Thymus (tissue), 11 donors: ENCODE measurements at regions not wholly inside any gene's neighbourhood (a gene's known extent, or its start where the extent isn't known, plus 50 kb on each side); places are given as distances from the start of the nearest gene placed in this dataset.

ENCODE experiments used
- DNase-seq, 9 donors: peaks; one replicate each; pipeline ENCODE4 v3.0.0-alpha.2; 2013; ENCODE audit warnings: low spot score in 9 of 9, low read depth in 6 of 9, missing footprints in 1 of 9
- H3K27ac ChIP-seq, 2 donors: one replicate each; pipeline ENCODE4 v1.5.1; 2013; ENCODE audit warnings: control low read depth in 1 of 2, low read depth in 1 of 2, low read length in 1 of 2, mild to moderate bottlenecking in 1 of 2, moderate library complexity in 1 of 2
- H3K27me3 ChIP-seq, 2 donors: one replicate each; pipeline ENCODE4 v1.5.1; 2013; ENCODE audit warnings: low read length in 1 of 2; ENCODE audit not compliant: control insufficient read depth in 2 of 2, insufficient read depth in 1 of 2
- H3K36me3 ChIP-seq, 2 donors: one replicate each; pipeline ENCODE4 v1.5.1; 2013; ENCODE audit warnings: low read length in 1 of 2, mild to moderate bottlenecking in 1 of 2, moderate library complexity in 1 of 2; ENCODE audit not compliant: control insufficient read depth in 2 of 2, insufficient read depth in 2 of 2
- H3K4me1 ChIP-seq, 2 donors: one replicate each; pipeline ENCODE4 v1.5.1; 2013; ENCODE audit warnings: low read length in 2 of 2; ENCODE audit not compliant: control insufficient read depth in 2 of 2, insufficient read depth in 2 of 2
- H3K4me3 ChIP-seq, 2 donors: one replicate each; pipeline ENCODE4 v1.5.1; 2013; ENCODE audit warnings: low read length in 2 of 2, control low read depth in 1 of 2, mild to moderate bottlenecking in 1 of 2
- H3K9me3 ChIP-seq, 2 donors: one replicate each; pipeline ENCODE4 v1.5.1; 2013; ENCODE audit warnings: low read length in 1 of 2, mild to moderate bottlenecking in 1 of 2; ENCODE audit not compliant: control insufficient read depth in 2 of 2, insufficient read depth in 1 of 2
- WGBS: extraction: QIAGEN DNeasy Blood & Tissue Kit; methylation state at CpG from one replicate; pipeline ENCODE4 v1.1.7; 2013; 5-methylcytosine and 5-hydroxymethylcytosine counted together
- donor health status: healthy.

DNA sequence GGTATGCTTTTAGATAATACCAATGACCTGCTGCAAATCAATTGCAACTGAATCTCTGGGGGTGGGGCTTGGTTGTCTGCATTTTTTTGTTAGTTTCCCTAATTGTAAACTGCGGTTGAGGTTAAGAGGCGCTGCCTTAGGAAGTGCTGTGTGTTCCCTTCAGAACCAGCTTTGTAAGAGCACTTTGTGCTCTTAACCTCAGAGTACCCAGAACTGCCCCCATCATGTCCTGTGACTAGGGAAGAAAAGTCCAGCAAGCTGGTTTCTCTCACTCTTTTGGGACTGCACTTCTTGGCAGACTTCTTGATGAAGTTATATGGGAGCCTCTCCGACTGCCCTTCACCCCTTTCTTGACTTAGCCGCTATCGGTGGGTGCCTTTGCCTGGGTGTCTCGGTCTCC is 245.5 kb upstream of the CXCR4 start:
- no peak overlapping the region for H3K4me3 ChIP-seq
- no peak overlapping the region for H3K27ac ChIP-seq
- peaks cover 0 to 4% of the 10 kb centered on the region in 2 donors for H3K4me1 ChIP-seq
- H3K27me3 ChIP-seq = no peaks in the 10 kb centered on the region
- DNase-seq = no peak
- WGBS = 95% methylated on average over 6 of the region's 6 CpGs
- H3K36me3 ChIP-seq = no peaks in the 10 kb centered on the region
- H3K9me3 ChIP-seq = no peaks in the 10 kb centered on the region

DNA sequence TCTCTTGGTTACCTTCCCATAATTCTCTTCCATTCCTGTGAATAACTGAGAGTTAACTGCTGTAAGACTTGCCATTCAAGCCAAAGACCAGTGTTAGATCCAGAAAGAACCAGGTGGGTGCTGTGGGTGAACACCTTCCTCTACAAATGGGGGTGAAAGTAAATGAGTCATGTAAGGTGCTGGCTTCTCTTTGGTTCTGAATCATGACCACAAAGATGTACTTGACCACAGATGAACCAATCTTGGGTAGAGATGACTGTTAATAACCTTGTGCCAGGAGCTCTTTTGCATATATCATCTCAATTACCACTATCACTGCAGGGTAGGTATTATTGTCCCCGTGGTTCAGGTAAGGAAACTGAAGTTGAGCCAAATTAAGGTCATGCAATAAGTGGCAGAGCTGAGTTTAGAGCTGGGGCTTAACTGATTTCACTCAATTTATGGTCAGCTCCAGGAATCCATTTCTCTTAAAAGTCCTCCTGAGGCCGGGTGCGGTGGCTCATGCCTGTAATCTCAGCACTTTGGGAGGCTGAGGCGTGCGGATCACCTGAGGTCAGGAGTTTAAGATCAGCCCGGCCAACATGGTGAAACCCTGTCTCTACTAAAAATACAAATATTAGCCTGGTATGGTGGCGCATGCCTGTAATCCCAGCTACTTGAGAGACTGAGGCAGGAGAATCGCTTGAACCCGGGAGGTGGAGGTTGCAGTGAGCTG is 244.9 kb upstream of the CXCR4 start:
- Histone ChIP-seq H3K9me3 (no peaks in the 10 kb centered on the region), H3K27me3 (no peaks in the 10 kb centered on the region), H3K4me1 (peaks cover 0 to 4% of the 10 kb centered on the region in 2 donors), H3K4me3 (no peak overlapping the region), H3K27ac (no peak overlapping the region), H3K36me3 (no peaks in the 10 kb centered on the region)
- no peak for DNase-seq
- 97% methylated on average over 9 of the region's 9 CpGs for WGBS

GRCh38 chr2:136361521-136361920 is 243.6 kb upstream of the CXCR4 start:
- Histone ChIP-seq H3K4me1 (peaks cover 0 to 4% of the 10 kb centered on the region in 2 donors), H3K4me3 (no peak overlapping the region), H3K27me3 (no peaks in the 10 kb centered on the region), H3K27ac (no peak overlapping the region), H3K9me3 (no peaks in the 10 kb centered on the region), H3K36me3 (no peaks in the 10 kb centered on the region)
- WGBS = 97% methylated on average over 3 of the region's 3 CpGs
- no peak for DNase-seq

- Histone ChIP-seq H3K4me3 (no peak overlapping the region), H3K27me3 (no peaks in the 10 kb centered on the region), H3K36me3 (no peaks in the 10 kb centered on the region), H3K27ac (no peak overlapping the region), H3K4me1 (peaks cover 0 to 4% of the 10 kb centered on the region in 2 donors), H3K9me3 (no peaks in the 10 kb centered on the region)
- no peak for DNase-seq
- WGBS = 80% methylated on average over 6 of the region's 6 CpGs
Measured at GRCh38 chr2:136360790-136361189, 242.8 kb upstream of the CXCR4 start.

- Histone ChIP-seq H3K9me3 (no peaks in the 10 kb centered on the region), H3K4me3 (no peak overlapping the region), H3K27ac (no peak overlapping the region), H3K36me3 (no peaks in the 10 kb centered on the region), H3K4me1 (peaks cover 0 to 4% of the 10 kb centered on the region in 2 donors), H3K27me3 (no peaks in the 10 kb centered on the region)
- DNase-seq = no peak
- 89% methylated on average over 5 of the region's 5 CpGs for WGBS
Measured at GRCh38 chr2:136359121-136359965, 241.4 kb upstream of the CXCR4 start.

- no peaks in the 10 kb centered on the region for H3K9me3 ChIP-seq
- no peak for DNase-seq
- no peaks in the 10 kb centered on the region for H3K36me3 ChIP-seq
- peaks cover 0 to 4% of the 10 kb centered on the region in 2 donors for H3K4me1 ChIP-seq
- H3K4me3 ChIP-seq = no peak overlapping the region
- H3K27ac ChIP-seq = no peak overlapping the region
- no peaks in the 10 kb centered on the region for H3K27me3 ChIP-seq
- 98% methylated on average over 2 of the region's 2 CpGs for WGBS
Measured at GRCh38 chr2:136358576-136358975, 240.6 kb upstream of the CXCR4 start.

DNA sequence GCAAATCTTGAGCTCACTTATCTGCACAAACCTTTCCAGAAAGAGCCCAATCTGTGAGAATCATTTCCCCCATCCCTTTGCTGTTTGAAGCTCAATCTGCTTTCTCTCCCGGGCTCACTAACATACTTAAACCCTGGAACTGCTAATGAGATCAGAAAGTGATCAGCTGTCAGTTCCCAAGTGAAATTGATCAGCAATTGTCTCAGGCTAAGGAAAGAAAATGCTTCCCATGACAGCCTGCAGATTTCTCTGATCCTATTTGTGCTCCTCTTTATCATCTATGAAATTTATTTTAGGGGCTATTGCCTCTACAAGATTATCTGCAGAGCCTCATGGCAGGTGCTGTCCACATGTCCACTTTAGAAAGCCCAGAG is 239.0 kb upstream of the CXCR4 start:
- H3K36me3 ChIP-seq = no peaks in the 10 kb centered on the region
- H3K27me3 ChIP-seq = no peaks in the 10 kb centered on the region
- no peak overlapping the region for H3K4me3 ChIP-seq
- H3K9me3 ChIP-seq = no peaks in the 10 kb centered on the region
- peaks cover 0 to 4% of the 10 kb centered on the region in 2 donors for H3K4me1 ChIP-seq
- no peak overlapping the region for H3K27ac ChIP-seq
- 97% methylated on average over 1 of the region's 1 CpG for WGBS
- no peak for DNase-seq

DNA sequence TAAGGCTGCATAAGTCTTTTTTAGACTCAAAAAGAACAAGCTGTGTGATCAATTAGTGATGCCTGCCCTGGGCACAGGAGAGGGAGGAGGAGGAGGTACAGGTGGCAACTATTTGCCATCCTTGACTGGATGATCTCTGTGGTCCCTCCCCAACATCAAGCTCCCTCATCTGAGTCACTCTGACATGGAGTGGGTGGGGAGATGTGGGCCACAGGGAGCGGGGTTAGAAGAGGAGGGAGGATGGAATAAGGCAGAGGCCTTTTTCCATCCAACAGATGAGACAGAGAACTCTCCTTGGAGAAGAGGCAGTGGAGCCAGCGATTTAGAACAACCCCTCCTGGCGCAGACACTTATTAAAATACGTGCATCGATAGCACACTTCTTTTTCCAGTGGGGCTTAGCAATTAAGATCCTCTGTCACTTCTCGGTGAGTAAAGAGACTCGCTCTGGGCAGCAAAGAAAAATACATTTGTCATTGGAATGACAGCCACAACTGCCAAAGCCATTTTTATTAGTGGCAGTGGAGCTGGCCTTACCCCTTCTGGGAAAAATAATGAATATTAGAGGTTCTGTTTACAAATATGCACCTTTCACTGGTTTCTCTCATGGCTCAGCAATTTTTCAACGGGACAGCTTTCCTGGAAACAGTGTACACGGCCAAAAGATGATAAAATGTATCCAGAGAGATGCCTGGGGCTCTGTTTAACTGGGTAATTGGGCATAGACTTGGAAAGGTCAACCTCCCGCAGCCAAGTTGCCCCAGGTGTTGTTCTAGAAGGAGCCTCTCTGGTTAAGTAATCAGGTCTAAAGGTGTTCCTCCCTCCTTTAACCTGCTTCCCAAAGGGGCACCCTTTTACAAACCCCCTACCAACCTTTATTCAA is 238.4 kb upstream of the CXCR4 start:
- Histone ChIP-seq H3K4me3 (no peak overlapping the region), H3K4me1 (peaks cover 0 to 4% of the 10 kb centered on the region in 2 donors), H3K9me3 (no peaks in the 10 kb centered on the region), H3K27ac (no peak overlapping the region), H3K27me3 (no peaks in the 10 kb centered on the region), H3K36me3 (no peaks in the 10 kb centered on the region)
- WGBS = 95% methylated on average over 10 of the region's 10 CpGs
- no peak for DNase-seq

DNA sequence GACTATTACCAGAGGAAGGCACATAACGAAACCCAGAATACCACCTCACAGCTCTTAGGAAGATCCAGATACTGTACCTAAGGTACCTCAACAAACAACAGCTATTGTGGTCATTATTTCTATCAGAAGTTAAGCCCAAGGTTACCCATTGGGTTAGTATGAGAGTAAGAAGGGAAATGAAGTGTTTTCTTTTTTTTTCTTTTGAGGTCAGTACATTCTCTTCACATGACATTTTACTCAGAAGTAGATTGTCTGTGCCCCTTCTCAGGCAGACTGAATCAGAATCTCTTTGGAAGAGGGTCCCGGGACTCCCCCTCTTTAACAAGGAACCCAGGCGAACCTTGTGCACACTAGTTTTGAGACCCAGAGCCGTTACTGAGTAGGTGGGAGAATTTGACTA is 233.7 kb upstream of the CXCR4 start:
- Histone ChIP-seq H3K9me3 (no peaks in the 10 kb centered on the region), H3K36me3 (no peaks in the 10 kb centered on the region), H3K4me3 (no peak overlapping the region), H3K4me1 (no peaks in the 10 kb centered on the region), H3K27ac (no peak overlapping the region), H3K27me3 (no peaks in the 10 kb centered on the region)
- 95% methylated on average over 4 of the region's 4 CpGs for WGBS
- DNase-seq = no peak
